Right lobe of liver (tissue), 6 donors: ENCODE measurements at regions not wholly inside any gene's neighbourhood (a gene's known extent, or its start where the extent isn't known, plus 50 kb on each side); places are given as distances from the start of the nearest gene placed in this dataset.
A peak's percentile ranks its signal among the peaks of the same experiment; 100 is the strongest.

Source experiments
- ATAC-seq, 4 donors: fragments of 200-7000 bp; cut with Tn5 transposase; one replicate each; pipeline ENCODE4 v1.9.1; 2020; ENCODE audit warnings: mild to moderate bottlenecking in 4 of 4, moderate library complexity in 4 of 4
- DNase-seq, 3 donors: peaks; one replicate each; pipeline ENCODE4 v3.0.0-alpha.2; 2020
- H3K27ac ChIP-seq, 3 donors: fragments of 200-600 bp; one replicate each; pipeline ENCODE4 v1.8.0; 2022
- H3K27me3 ChIP-seq, 2 donors: fragments of 200-600 bp; one replicate each; pipeline ENCODE4 v1.8.0; 2022
- H3K36me3 ChIP-seq, 4 donors: fragments of 200-600 bp; sonication (generic) in 1 of 4; one replicate each; pipeline versions ENCODE4 v1.5.1 to v1.8.0; 2017 to 2022; ENCODE audit warnings: control low read depth in 1 of 4
- H3K4me1 ChIP-seq, 4 donors: fragments of 200-600 bp; sonication (generic) in 1 of 4; one replicate each; pipeline versions ENCODE4 v1.5.1 to v1.8.0; 2017 to 2022; ENCODE audit warnings: control low read depth in 1 of 4
- H3K4me3 ChIP-seq, 3 donors: fragments of 200-600 bp; one replicate each; pipeline ENCODE4 v1.8.0; 2022
- H3K9me3 ChIP-seq, 4 donors: fragments of 200-600 bp; sonication (generic) in 1 of 4; one replicate each; pipeline versions ENCODE4 v1.5.1 to v1.8.0; 2017 to 2022; ENCODE audit warnings: control low read depth in 1 of 4
- POLR2A ChIP-seq: fragments of 450-650 bp; IDR thresholded peaks from one replicate; pipeline ENCODE4 v1.6.1; 2017; ENCODE audit warnings: antibody characterized with exemption, mild to moderate bottlenecking
- WGBS: methylation state at CpG from one replicate; pipeline ENCODE4 v1.1.6; 2018; ENCODE audit warnings: low coverage, low lambda C conversion rate; ENCODE audit not compliant: insufficient coverage; ENCODE audit errors: missing lambda C conversion rate; 5-methylcytosine and 5-hydroxymethylcytosine counted together
- intact Hi-C, 2 donors: fragments of 100-400 bp; cut with DNase I; formaldehyde crosslinking; loops; one replicate each; pipeline versions ENCODE4 v1.11.2 to v1.14.1; 2022
- TF ChIP-seq, protein P1 (sequence below), 4 donors: fragments of 200-600 bp in 3 of 4; fragments of 450-650 bp in 1 of 4; IDR thresholded peaks; one replicate each; pipeline versions ENCODE4 v1.5.1 to v1.8.0; 2016 to 2022; ENCODE audit warnings: antibody characterized with exemption in 4 of 4, mild to moderate bottlenecking in 2 of 4
- donor health status: DM: no; HTN: yes; CAD: no.
- donor health status: DM: no; HTN: no; CAD: no.
- donor health status: DM: no; HTN: no; CAD: no.
- donor health status: DM: no; HTN: yes; CAD: no.
- donor health status: DM: no; HTN: yes; CAD: no.

DNA sequence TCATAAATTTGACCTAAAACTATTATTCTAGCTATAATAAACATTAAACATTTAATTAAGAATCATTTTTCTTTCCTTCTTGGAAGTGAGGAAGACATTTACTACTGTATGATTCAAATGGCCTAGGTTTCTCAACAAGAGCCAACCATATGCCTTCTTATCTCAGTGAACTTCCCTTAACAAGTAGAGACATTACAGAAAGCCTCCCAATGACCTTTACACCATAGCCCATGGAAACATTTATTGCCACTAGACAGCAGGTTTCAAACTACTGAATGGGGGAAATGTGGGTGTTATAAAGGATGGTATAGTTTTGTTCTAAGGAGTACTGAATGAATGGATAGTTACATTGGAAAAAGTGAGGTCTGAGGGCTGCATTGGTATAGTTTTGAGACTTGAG lies 349.4 kb upstream of the SPRED2 start:
- TF ChIP-seq POLR2A, result no peak
- TF ChIP-seq, protein P1, sequence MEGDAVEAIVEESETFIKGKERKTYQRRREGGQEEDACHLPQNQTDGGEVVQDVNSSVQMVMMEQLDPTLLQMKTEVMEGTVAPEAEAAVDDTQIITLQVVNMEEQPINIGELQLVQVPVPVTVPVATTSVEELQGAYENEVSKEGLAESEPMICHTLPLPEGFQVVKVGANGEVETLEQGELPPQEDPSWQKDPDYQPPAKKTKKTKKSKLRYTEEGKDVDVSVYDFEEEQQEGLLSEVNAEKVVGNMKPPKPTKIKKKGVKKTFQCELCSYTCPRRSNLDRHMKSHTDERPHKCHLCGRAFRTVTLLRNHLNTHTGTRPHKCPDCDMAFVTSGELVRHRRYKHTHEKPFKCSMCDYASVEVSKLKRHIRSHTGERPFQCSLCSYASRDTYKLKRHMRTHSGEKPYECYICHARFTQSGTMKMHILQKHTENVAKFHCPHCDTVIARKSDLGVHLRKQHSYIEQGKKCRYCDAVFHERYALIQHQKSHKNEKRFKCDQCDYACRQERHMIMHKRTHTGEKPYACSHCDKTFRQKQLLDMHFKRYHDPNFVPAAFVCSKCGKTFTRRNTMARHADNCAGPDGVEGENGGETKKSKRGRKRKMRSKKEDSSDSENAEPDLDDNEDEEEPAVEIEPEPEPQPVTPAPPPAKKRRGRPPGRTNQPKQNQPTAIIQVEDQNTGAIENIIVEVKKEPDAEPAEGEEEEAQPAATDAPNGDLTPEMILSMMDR (IDR thresholded peaks at IDR 0.05), result no peak
- intact Hi-C loops, result no loop called here
- ATAC-seq, result peak; percentile 20 to 73 (median 49)
- no peak for DNase-seq
- Histone ChIP-seq H3K4me3 (no peak overlapping the region), H3K9me3 (no peaks in the 10 kb centered on the region), H3K36me3 (no peaks in the 10 kb centered on the region), H3K27ac (peak overlapping the region in 2 of 3 donors; percentile 38 to 51), H3K27me3 (no peaks in the 10 kb centered on the region), H3K4me1 (no peaks in the 10 kb centered on the region)

DNA sequence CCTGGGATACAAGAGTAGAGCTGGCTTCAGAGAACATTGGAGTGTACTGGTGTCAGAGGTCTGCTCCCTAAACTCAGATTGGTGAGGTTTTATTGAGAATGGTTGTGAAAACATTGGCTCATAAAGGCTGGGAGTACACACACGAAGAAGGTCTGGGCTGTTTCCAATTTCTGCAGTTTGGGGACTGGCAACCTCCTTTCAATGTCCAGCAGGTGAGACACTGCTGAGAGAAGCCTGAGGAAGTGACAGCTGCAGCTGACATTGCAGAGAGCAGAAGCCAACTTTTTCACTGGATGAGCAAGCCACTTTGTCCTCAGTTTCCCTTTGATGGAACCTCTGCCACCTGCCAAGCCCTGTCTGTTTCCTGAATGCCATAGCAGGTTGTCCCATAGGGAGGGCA lies 346.6 kb upstream of the SPRED2 start:
- Histone ChIP-seq H3K36me3 (no peaks in the 10 kb centered on the region), H3K4me1 (no peaks in the 10 kb centered on the region), H3K27me3 (no peaks in the 10 kb centered on the region), H3K4me3 (no peak overlapping the region), H3K9me3 (no peaks in the 10 kb centered on the region), H3K27ac (no peak overlapping the region)
- WGBS, result 60% methylated on average over 1 of the region's 1 CpG
- TF ChIP-seq, protein P1 (IDR thresholded peaks at IDR 0.05), result no peak
- TF ChIP-seq POLR2A, result no peak
- no peak for ATAC-seq
- DNase-seq, result no peak
- intact Hi-C loops, result no loop called here

DNA sequence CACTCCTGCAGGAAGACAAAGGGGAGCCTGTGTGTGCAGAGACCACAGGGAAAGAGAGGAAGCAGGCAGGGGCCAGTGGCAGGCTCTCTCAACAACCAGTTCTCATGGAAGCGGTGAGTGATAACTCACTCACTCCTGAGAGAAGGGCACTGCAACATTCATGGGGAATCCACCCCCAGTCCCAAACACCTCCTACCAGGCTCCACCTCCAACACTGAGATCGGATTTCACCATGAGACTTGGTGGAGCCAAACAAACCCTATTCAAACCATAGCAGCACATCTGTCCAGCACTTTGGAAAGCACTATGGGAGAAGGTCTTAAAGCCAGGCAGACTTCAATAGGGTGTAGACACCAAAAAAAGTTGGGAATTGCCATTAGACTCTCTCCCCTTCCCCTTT lies 345.7 kb upstream of the SPRED2 start:
- H3K27ac ChIP-seq, result no peak overlapping the region
- ATAC-seq (no peak), DNase-seq (no peak)
- no peaks in the 10 kb centered on the region for H3K9me3 ChIP-seq
- H3K36me3 ChIP-seq, result no peaks in the 10 kb centered on the region
- no peaks in the 10 kb centered on the region for H3K4me1 ChIP-seq
- WGBS, result 40% methylated on average over 1 of the region's 2 CpGs
- TF ChIP-seq POLR2A, result no peak
- TF ChIP-seq, protein P1 (IDR thresholded peaks at IDR 0.05), result no peak
- no peak overlapping the region for H3K4me3 ChIP-seq
- intact Hi-C loops, result no loop called here
- no peaks in the 10 kb centered on the region for H3K27me3 ChIP-seq

DNA sequence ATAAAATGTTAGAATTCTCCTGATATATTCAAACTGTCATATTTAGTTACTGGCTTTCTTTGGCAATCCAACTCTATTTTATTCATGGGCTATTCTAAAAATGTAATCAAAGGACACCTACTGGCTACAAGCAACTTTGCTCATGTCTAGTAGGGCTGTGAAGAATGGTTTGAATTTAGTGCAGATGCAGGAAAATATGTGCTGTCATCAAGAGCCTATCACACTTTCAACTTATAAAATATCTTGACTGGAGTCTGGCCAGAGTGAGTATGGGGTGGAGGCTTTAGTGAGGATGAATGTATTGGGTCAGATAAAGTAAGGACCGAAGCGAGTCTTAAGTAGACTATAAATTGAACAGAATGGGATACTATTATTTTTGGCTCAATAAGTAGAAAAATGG lies 343.4 kb upstream of the SPRED2 start:
- Histone ChIP-seq H3K4me3 (no peak overlapping the region), H3K36me3 (no peaks in the 10 kb centered on the region), H3K27me3 (no peaks in the 10 kb centered on the region), H3K9me3 (no peaks in the 10 kb centered on the region), H3K4me1 (no peaks in the 10 kb centered on the region), H3K27ac (no peak overlapping the region)
- intact Hi-C loops, result no loop called here
- 88% methylated on average over 2 of the region's 2 CpGs for WGBS
- ATAC-seq, result no peak
- DNase-seq, result no peak
- TF ChIP-seq, protein P1 (IDR thresholded peaks at IDR 0.05), result no peak
- TF ChIP-seq POLR2A, result no peak

DNA sequence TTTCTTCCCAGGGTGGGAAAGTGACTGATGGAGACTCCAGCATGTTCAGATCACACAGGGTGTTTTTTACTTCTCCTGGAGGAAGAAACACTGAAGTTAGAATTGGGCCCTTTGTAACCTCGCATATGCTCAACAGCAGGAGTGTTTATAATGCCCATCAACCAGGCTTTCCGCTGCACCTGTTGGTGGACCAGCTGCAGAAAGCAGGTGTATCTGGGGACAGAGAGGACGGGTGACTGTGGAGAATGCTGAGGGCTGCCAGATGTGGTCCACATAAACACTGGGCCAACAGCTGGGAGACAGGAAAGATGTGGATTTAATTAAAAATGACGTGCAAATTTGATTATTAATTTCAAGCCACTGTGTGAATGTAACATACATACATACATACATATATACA lies 335.5 kb upstream of the SPRED2 start:
- Histone ChIP-seq H3K4me1 (no peaks in the 10 kb centered on the region), H3K4me3 (no peak overlapping the region), H3K27ac (no peak overlapping the region), H3K27me3 (no peaks in the 10 kb centered on the region), H3K9me3 (no peaks in the 10 kb centered on the region), H3K36me3 (no peaks in the 10 kb centered on the region)
- no peak for ATAC-seq
- 84% methylated on average over 4 of the region's 4 CpGs for WGBS
- no peak for DNase-seq
- TF ChIP-seq, protein P1 (IDR thresholded peaks at IDR 0.05), result no peak
- TF ChIP-seq POLR2A, result no peak
- intact Hi-C loops, result no loop called here
